Activated naive CD4-positive, alpha-beta T cell treated with anti-CD3 and anti-CD28 coated beads for 36 hours (primary cell): ENCODE measurements at regions not wholly inside any gene's neighbourhood (a gene's known extent, or its start where the extent isn't known, plus 50 kb on each side); places are given as distances from the start of the nearest gene placed in this dataset.
"Not testable (repeated sequence)": the region's sequence is repeated elsewhere in the genome, so short reads cannot be mapped to it uniquely, and the experiment has no call there.

Experiments
- CTCF ChIA-PET: fragments of 350-600 bp; sonication (Branson Sonifier 250); formaldehyde crosslinking; loops from one replicate; lab custom pipeline; 2021; ENCODE audit warnings: antibody characterized with exemption; lab: Charles Lee
- DNase-seq: peaks from one replicate; pipeline ENCODE4 v3.0.0-alpha.2; 2020
- H3K27ac Mint-ChIP-seq: one replicate; pipeline ENCODE4 v1.8.0; 2021; ENCODE audit warnings: mild to moderate bottlenecking, mixed read lengths
- H3K27me3 Mint-ChIP-seq: one replicate; pipeline ENCODE4 v1.8.0; 2021; ENCODE audit warnings: low read depth, mixed read lengths
- H3K36me3 Mint-ChIP-seq: one replicate; pipeline ENCODE4 v1.8.0; 2021; ENCODE audit warnings: low read depth, mixed read lengths
- H3K4me1 Mint-ChIP-seq: one replicate; pipeline ENCODE4 v1.8.0; 2021; ENCODE audit warnings: low read depth, mixed read lengths
- H3K4me3 Mint-ChIP-seq: one replicate; pipeline ENCODE4 v1.8.0; 2021; ENCODE audit warnings: mild to moderate bottlenecking, moderate library complexity, mixed read lengths
- H3K9me3 Mint-ChIP-seq: one replicate; pipeline ENCODE4 v1.8.0; 2021; ENCODE audit warnings: mixed read lengths
- intact Hi-C: fragments of 100-400 bp; cut with micrococcal nuclease; formaldehyde crosslinking; loops from one replicate; pipeline ENCODE4 v1.15.1; 2023

GRCh38 chr19:29001141-29001581 lies 211.8 kb downstream of the UQCRFS1 start:
- peaks cover 1% of the 10 kb centered on the region for H3K9me3 Mint-ChIP-seq
- no peak for DNase-seq
- H3K27ac Mint-ChIP-seq = no peak overlapping the region
- no peaks in the 10 kb centered on the region for H3K4me1 Mint-ChIP-seq
- CTCF ChIA-PET = no interaction called here
- H3K27me3 Mint-ChIP-seq = peaks cover 3% of the 10 kb centered on the region
- no peak overlapping the region for H3K4me3 Mint-ChIP-seq
- intact Hi-C loops = no loop called here
- H3K36me3 Mint-ChIP-seq = no peaks in the 10 kb centered on the region

GRCh38 chr19:28999724-29000433 lies 213.1 kb downstream of the UQCRFS1 start:
- peaks cover 3% of the 10 kb centered on the region for H3K27me3 Mint-ChIP-seq
- no peak overlapping the region for H3K27ac Mint-ChIP-seq
- H3K36me3 Mint-ChIP-seq = no peaks in the 10 kb centered on the region
- DNase-seq = no peak
- intact Hi-C loops = no loop called here
- H3K4me3 Mint-ChIP-seq = no peak overlapping the region
- H3K9me3 Mint-ChIP-seq = peaks cover 6% of the 10 kb centered on the region
- CTCF ChIA-PET = no interaction called here
- H3K4me1 Mint-ChIP-seq = no peaks in the 10 kb centered on the region

GRCh38 chr19:28998974-28999373 lies 214.0 kb downstream of the UQCRFS1 start:
- intact Hi-C loops = no loop called here
- Mint-ChIP-seq H3K4me1 (no peaks in the 10 kb centered on the region), H3K4me3 (no peak overlapping the region), H3K9me3 (peaks cover 9% of the 10 kb centered on the region), H3K36me3 (no peaks in the 10 kb centered on the region), H3K27me3 (peaks cover 3% of the 10 kb centered on the region), H3K27ac (no peak overlapping the region)
- no peak for DNase-seq
- CTCF ChIA-PET = no interaction called here

GRCh38 chr19:28997866-28998265 lies 215.1 kb downstream of the UQCRFS1 start:
- CTCF ChIA-PET, H3K27me3 Mint-ChIP-seq, H3K4me3 Mint-ChIP-seq, H3K36me3 Mint-ChIP-seq, H3K27ac Mint-ChIP-seq, H3K4me1 Mint-ChIP-seq, DNase-seq, intact Hi-C loops: not testable (repeated sequence)
- peaks cover 19% of the 10 kb centered on the region for H3K9me3 Mint-ChIP-seq

GRCh38 chr19:28990522-28990921 lies 222.4 kb downstream of the UQCRFS1 start:
- DNase-seq = no peak
- no peaks in the 10 kb centered on the region for H3K36me3 Mint-ChIP-seq
- H3K4me1 Mint-ChIP-seq = no peaks in the 10 kb centered on the region
- H3K27ac Mint-ChIP-seq = no peak overlapping the region
- H3K27me3 Mint-ChIP-seq = peaks cover 7% of the 10 kb centered on the region
- no peak overlapping the region for H3K4me3 Mint-ChIP-seq
- intact Hi-C loops = no loop called here
- CTCF ChIA-PET = no interaction called here
- H3K9me3 Mint-ChIP-seq = peaks cover 17% of the 10 kb centered on the region

GRCh38 chr19:28989739-28990138 lies 223.2 kb downstream of the UQCRFS1 start:
- Mint-ChIP-seq H3K9me3 (peaks cover 16% of the 10 kb centered on the region), H3K27me3 (peaks cover 7% of the 10 kb centered on the region)
- CTCF ChIA-PET = no interaction called here

GRCh38 chr19:28988066-28988465 lies 224.9 kb downstream of the UQCRFS1 start:
- Mint-ChIP-seq H3K9me3 (peaks cover 4% of the 10 kb centered on the region), H3K36me3 (no peaks in the 10 kb centered on the region), H3K4me1 (no peaks in the 10 kb centered on the region), H3K27me3 (peaks cover 7% of the 10 kb centered on the region), H3K27ac (no peak overlapping the region), H3K4me3 (no peak overlapping the region)
- CTCF ChIA-PET = no interaction called here
- DNase-seq = no peak
- intact Hi-C loops = no loop called here

More at GRCh38 chr19:28989739-28990138, 223.2 kb downstream of the UQCRFS1 start:
- Mint-ChIP-seq H3K36me3 (no peaks in the 10 kb centered on the region), H3K4me1 (no peaks in the 10 kb centered on the region), H3K27ac (no peak overlapping the region), H3K4me3 (no peak overlapping the region)
- DNase-seq = no peak
- intact Hi-C loops = no loop called here

- no peak overlapping the region for H3K27ac Mint-ChIP-seq
- peaks cover 7% of the 10 kb centered on the region for H3K27me3 Mint-ChIP-seq
- CTCF ChIA-PET = no interaction called here
- no peaks in the 10 kb centered on the region for H3K4me1 Mint-ChIP-seq
- DNase-seq = no peak
- no peaks in the 10 kb centered on the region for H3K36me3 Mint-ChIP-seq
- no peaks in the 10 kb centered on the region for H3K9me3 Mint-ChIP-seq
- no peak overlapping the region for H3K4me3 Mint-ChIP-seq
- intact Hi-C loops = no loop called here
Observed at GRCh38 chr19:28987177-28987576, 225.8 kb downstream of the UQCRFS1 start.

- no peak for DNase-seq
- CTCF ChIA-PET = interaction anchor here (0.7 kb wide), 1 partner anchor 539 kb away, joined by 3 read pairs; no protein-coding TSS in a partner anchor
- intact Hi-C loops = no loop called here
- no peak overlapping the region for H3K4me3 Mint-ChIP-seq
- no peaks in the 10 kb centered on the region for H3K9me3 Mint-ChIP-seq
- no peaks in the 10 kb centered on the region for H3K36me3 Mint-ChIP-seq
- H3K27ac Mint-ChIP-seq = no peak overlapping the region
- H3K4me1 Mint-ChIP-seq = no peaks in the 10 kb centered on the region
- peaks cover 7% of the 10 kb centered on the region for H3K27me3 Mint-ChIP-seq
Observed at GRCh38 chr19:28985201-28985600, 227.8 kb downstream of the UQCRFS1 start.

GRCh38 chr19:28984315-28984714 lies 228.6 kb downstream of the UQCRFS1 start:
- DNase-seq = no peak
- no peaks in the 10 kb centered on the region for H3K9me3 Mint-ChIP-seq
- H3K4me3 Mint-ChIP-seq = no peak overlapping the region
- intact Hi-C loops = no loop called here
- H3K36me3 Mint-ChIP-seq = no peaks in the 10 kb centered on the region
- CTCF ChIA-PET = no interaction called here
- no peaks in the 10 kb centered on the region for H3K4me1 Mint-ChIP-seq
- peaks cover 5% of the 10 kb centered on the region for H3K27me3 Mint-ChIP-seq
- no peak overlapping the region for H3K27ac Mint-ChIP-seq

GRCh38 chr19:28983430-28983829 lies 229.5 kb downstream of the UQCRFS1 start:
- Mint-ChIP-seq H3K36me3 (no peaks in the 10 kb centered on the region), H3K9me3 (no peaks in the 10 kb centered on the region), H3K4me1 (no peaks in the 10 kb centered on the region), H3K4me3 (no peak overlapping the region), H3K27me3 (peaks cover 2% of the 10 kb centered on the region), H3K27ac (no peak overlapping the region)
- intact Hi-C loops = no loop called here
- no peak for DNase-seq
- CTCF ChIA-PET = no interaction called here

GRCh38 chr19:28981994-28982393 lies 231.0 kb downstream of the UQCRFS1 start:
- intact Hi-C loops = no loop called here

GRCh38 chr19:28981518-28981917 lies 231.4 kb downstream of the UQCRFS1 start:
- Mint-ChIP-seq H3K4me3 (no peak overlapping the region), H3K9me3 (no peaks in the 10 kb centered on the region), H3K27me3 (peaks cover 2% of the 10 kb centered on the region), H3K4me1 (no peaks in the 10 kb centered on the region), H3K36me3 (no peaks in the 10 kb centered on the region), H3K27ac (no peak overlapping the region)
- CTCF ChIA-PET = no interaction called here
- intact Hi-C loops = no loop called here
- DNase-seq = no peak

More at GRCh38 chr19:28981994-28982393, 231.0 kb downstream of the UQCRFS1 start:
- H3K4me3 Mint-ChIP-seq = no peak overlapping the region
- H3K36me3 Mint-ChIP-seq = no peaks in the 10 kb centered on the region
- no peaks in the 10 kb centered on the region for H3K4me1 Mint-ChIP-seq
- peaks cover 2% of the 10 kb centered on the region for H3K27me3 Mint-ChIP-seq
- DNase-seq = no peak
- CTCF ChIA-PET = no interaction called here
- no peaks in the 10 kb centered on the region for H3K9me3 Mint-ChIP-seq
- H3K27ac Mint-ChIP-seq = no peak overlapping the region
